K562 (cell line): ENCODE measurements at regions not wholly inside any gene's neighbourhood (a gene's known extent, or its start where the extent isn't known, plus 50 kb on each side); places are given as distances from the start of the nearest gene placed in this dataset.

Experiments used
- BCLAF1 ChIP-seq, 2 experiments: fragments of 450-650 bp in 1 of 2; IDR thresholded peaks; 2 replicates each; pipeline ENCODE4 v1.6.1; 2011 to 2017; ENCODE audit warnings: low read depth in 2 of 2, antibody characterized with exemption in 1 of 2, borderline replicate concordance in 1 of 2, low read length in 1 of 2, mild to moderate bottlenecking in 1 of 2, mixed read lengths in 1 of 2; ENCODE audit not compliant: control insufficient read depth in 1 of 2
- CEBPB ChIP-seq: fragments of 450-650 bp; IDR thresholded peaks from 2 replicates; pipeline ENCODE4 v1.6.1; 2016; ENCODE audit warnings: missing genetic modification characterization, missing compliant biosample characterization
- CHD7 ChIP-seq: fragments of 200-600 bp; sonication (generic); IDR thresholded peaks from one replicate; pipeline ENCODE4 v1.6.1; 2012; ENCODE audit warnings: mild to moderate bottlenecking, low read depth, low read length, inconsistent platforms
- CREB1 ChIP-seq, 2 experiments: sonication (generic) in 1 of 2; formaldehyde crosslinking in 1 of 2; IDR thresholded peaks; 2 replicates each; pipeline versions ENCODE4 v1.6.1 to v1.8.0; 2012 to 2022; ENCODE audit warnings: inconsistent platforms in 1 of 2, mild to moderate bottlenecking in 1 of 2, missing genetic modification reagents in 1 of 2, moderate library complexity in 1 of 2
- CTCF ChIP-seq, 3 experiments: IDR thresholded peaks in 2 of 3; conservative IDR thresholded peaks in 1 of 3; 2 replicates each; pipeline ENCODE4 v1.5.1; 2011 to 2012; ENCODE audit warnings: low read length in 3 of 3, mild to moderate bottlenecking in 3 of 3, control low read depth in 2 of 3, improper control_type of control experiment in 1 of 3, inconsistent platforms in 1 of 3, low read depth in 1 of 3, mixed read lengths in 1 of 3, moderate library complexity in 1 of 3; ENCODE audit not compliant: insufficient read depth in 2 of 3
- EZH2 ChIP-seq: IDR thresholded peaks from 2 replicates; pipeline ENCODE4 v1.6.1; 2012; ENCODE audit warnings: low read depth, mild to moderate bottlenecking, inconsistent platforms, low read length, borderline replicate concordance
- FOXM1 ChIP-seq, 2 experiments: fragments of 450-650 bp in 1 of 2; sonication (generic) in 1 of 2; formaldehyde crosslinking in 1 of 2; IDR thresholded peaks; 2 replicates each; pipeline versions ENCODE4 v1.6.1 to v1.9.0; 2017 to 2022; ENCODE audit warnings: low read depth in 2 of 2, mild to moderate bottlenecking in 2 of 2, missing genetic modification reagents in 1 of 2, moderate library complexity in 1 of 2
- FOXO4 ChIP-seq: fragments of 450-650 bp; formaldehyde crosslinking; IDR thresholded peaks from 2 replicates; pipeline ENCODE4 v1.4.0; 2020; ENCODE audit warnings: mild to moderate bottlenecking, moderate library complexity
- MED1 ChIP-seq: sonication (generic); formaldehyde crosslinking; IDR thresholded peaks from 2 replicates; pipeline ENCODE4 v1.8.1; 2023; ENCODE audit warnings: missing genetic modification reagents, borderline replicate concordance
- POLR2A ChIP-seq: fragments of 450-650 bp; conservative IDR thresholded peaks from 2 replicates; pipeline ENCODE4 v1.6.1; 2016
- ZHX1 ChIP-seq: fragments of 150-350 bp; conservative IDR thresholded peaks from 2 replicates; pipeline ENCODE4 v1.6.1; 2014; ENCODE audit warnings: low read length
- ZNF785 ChIP-seq: fragments of 250-450 bp; sonication (Bioruptor Pico); IDR thresholded peaks from 2 replicates; pipeline ENCODE4 v1.4.0; 2020; ENCODE audit warnings: mild to moderate bottlenecking

- TF ChIP-seq BCLAF1 (IDR thresholded peaks at IDR 0.05; ENCODE audit: borderline replicate concordance in 1 of 2, control insufficient read depth in 1 of 2, low read depth in 2 of 2, low read length in 1 of 2): no peak
- TF ChIP-seq CHD7: no peak
- TF ChIP-seq POLR2A: no peak
- no peak for TF ChIP-seq EZH2
- no peak for TF ChIP-seq FOXM1 (IDR thresholded peaks at IDR 0.05; ENCODE audit: low read depth)
- TF ChIP-seq FOXM1 (CRISPR knock-in tag; IDR thresholded peaks at IDR 0.05; ENCODE audit: low read depth): no peak
- TF ChIP-seq CTCF (IDR thresholded peaks at IDR 0.05 in 2 of 3, conservative IDR thresholded peaks at IDR 0.05 in 1 of 3; ENCODE audit: insufficient read depth in 2 of 3, low read depth in 1 of 3, low read length in 3 of 3): no peak
- no peak for TF ChIP-seq MED1 (CRISPR knock-in tag)
- TF ChIP-seq FOXO4 (CRISPR knock-in tag): no peak
- no peak for TF ChIP-seq CEBPB
- TF ChIP-seq CREB1 (IDR thresholded peaks at IDR 0.05): no peak
- no peak for TF ChIP-seq CREB1 (CRISPR knock-in tag; IDR thresholded peaks at IDR 0.05)
- no peak for TF ChIP-seq ZNF785 (CRISPR knock-in tag)
- TF ChIP-seq ZHX1: no peak
These were observed 577.4 kb upstream of the LMCD1 start for GRCh38 chr3:7924228-7924627.
